B cell (primary cell): ENCODE measurements at regions not wholly inside any gene's neighbourhood (a gene's known extent, or its start where the extent isn't known, plus 50 kb on each side); places are given as distances from the start of the nearest gene placed in this dataset.
"Not testable (repeated sequence)": the region's sequence is repeated elsewhere in the genome, so short reads cannot be mapped to it uniquely, and the experiment has no call there.

Experiments used
- EZH2 ChIP-seq: IDR thresholded peaks from 2 replicates; pipeline ENCODE4 v1.6.1; 2012; ENCODE audit warnings: borderline replicate concordance, low read depth, mild to moderate bottlenecking, moderate library complexity, low read length; ENCODE audit not compliant: insufficient read depth, poor library complexity, severe bottlenecking
- TF ChIP-seq, protein P1 (sequence below): fragments of 200-600 bp; IDR thresholded peaks from one replicate; pipeline ENCODE4 v1.8.0; 2022; ENCODE audit warnings: antibody characterized with exemption, mild to moderate bottlenecking

DNA sequence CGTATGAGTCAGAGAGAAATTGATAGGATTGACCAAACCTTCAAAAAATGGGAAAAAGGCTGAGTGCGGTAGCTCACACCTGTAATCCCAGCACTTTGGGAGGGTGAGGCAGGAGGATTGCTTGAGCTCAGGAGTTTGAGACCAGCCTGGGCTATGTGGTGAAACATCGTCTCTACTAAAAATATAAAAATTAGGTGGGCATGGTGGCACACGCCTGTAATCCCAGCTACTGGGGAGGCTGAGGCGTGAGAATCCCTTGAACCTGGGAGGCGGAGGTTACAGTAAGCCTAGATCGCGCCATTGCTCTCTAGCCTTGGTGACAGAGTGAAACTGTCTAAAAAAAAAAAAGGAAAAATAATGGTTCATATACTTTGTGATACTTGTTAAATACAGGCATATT lies 59.9 kb upstream of the TPTE start:
- TF ChIP-seq, protein P1, sequence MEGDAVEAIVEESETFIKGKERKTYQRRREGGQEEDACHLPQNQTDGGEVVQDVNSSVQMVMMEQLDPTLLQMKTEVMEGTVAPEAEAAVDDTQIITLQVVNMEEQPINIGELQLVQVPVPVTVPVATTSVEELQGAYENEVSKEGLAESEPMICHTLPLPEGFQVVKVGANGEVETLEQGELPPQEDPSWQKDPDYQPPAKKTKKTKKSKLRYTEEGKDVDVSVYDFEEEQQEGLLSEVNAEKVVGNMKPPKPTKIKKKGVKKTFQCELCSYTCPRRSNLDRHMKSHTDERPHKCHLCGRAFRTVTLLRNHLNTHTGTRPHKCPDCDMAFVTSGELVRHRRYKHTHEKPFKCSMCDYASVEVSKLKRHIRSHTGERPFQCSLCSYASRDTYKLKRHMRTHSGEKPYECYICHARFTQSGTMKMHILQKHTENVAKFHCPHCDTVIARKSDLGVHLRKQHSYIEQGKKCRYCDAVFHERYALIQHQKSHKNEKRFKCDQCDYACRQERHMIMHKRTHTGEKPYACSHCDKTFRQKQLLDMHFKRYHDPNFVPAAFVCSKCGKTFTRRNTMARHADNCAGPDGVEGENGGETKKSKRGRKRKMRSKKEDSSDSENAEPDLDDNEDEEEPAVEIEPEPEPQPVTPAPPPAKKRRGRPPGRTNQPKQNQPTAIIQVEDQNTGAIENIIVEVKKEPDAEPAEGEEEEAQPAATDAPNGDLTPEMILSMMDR = not testable (repeated sequence)
- not testable (repeated sequence) for TF ChIP-seq EZH2
